Effector CD4-positive, alpha-beta T cell (primary cell): ENCODE measurements at regions not wholly inside any gene's neighbourhood (a gene's known extent, or its start where the extent isn't known, plus 50 kb on each side); places are given as distances from the start of the nearest gene placed in this dataset.
"Not testable (repeated sequence)": the region's sequence is repeated elsewhere in the genome, so short reads cannot be mapped to it uniquely, and the experiment has no call there.

Experiments
- DNase-seq: peaks from one replicate; pipeline ENCODE4 v3.0.0-alpha.2; 2020

- not testable (repeated sequence) for DNase-seq
Measured at GRCh38 chr9:65566018-65566417, 109.7 kb upstream of the ZNG1E start.

DNA sequence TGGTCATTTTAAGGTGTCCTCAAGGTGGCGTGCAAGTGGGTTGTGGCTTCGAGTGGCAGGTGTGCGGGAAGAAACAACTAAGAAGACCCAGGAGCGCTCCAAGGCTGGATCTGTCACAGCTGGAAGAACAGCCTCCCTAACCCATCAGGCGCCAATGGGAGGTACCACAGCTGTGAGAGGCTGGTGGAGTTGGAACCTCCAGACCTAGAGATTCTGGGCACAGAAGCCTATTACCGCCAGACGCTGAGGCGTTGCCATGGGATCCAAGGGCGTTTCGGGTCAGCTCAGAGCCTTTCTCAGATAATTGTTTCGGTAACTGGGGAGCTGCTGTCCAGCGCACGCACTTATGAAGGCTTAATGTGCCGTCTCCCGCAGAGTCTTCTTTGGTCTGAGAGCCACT lies 156.7 kb upstream of the ZNG1E start:
- DNase-seq = not testable (repeated sequence)

DNA sequence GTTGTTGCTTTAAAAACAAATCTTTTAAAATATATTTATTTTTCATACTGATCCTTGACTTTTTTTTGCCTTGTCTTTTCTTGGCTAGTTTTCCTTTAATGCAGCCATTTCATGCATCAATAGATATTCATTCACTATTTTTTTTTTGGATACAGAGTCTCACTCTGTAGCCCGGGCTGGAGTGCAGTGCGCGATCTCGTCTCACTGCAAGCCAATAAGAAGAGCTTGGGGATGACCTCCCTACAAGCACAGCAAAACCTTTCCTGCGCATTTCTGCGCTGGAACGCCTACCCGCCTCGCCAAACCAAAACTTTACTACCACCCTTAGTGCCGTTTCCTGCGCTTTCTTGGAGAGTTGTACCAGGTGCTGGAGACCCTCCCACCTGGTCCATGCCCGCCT lies 161.3 kb upstream of the ZNG1E start:
- DNase-seq = not testable (repeated sequence)

- not testable (repeated sequence) for DNase-seq
Measured at GRCh38 chr9:65507897-65508296, 167.8 kb upstream of the ZNG1E start.

GRCh38 chr9:65504686-65505085 lies 171.0 kb upstream of the ZNG1E start:
- DNase-seq = not testable (repeated sequence)

DNA sequence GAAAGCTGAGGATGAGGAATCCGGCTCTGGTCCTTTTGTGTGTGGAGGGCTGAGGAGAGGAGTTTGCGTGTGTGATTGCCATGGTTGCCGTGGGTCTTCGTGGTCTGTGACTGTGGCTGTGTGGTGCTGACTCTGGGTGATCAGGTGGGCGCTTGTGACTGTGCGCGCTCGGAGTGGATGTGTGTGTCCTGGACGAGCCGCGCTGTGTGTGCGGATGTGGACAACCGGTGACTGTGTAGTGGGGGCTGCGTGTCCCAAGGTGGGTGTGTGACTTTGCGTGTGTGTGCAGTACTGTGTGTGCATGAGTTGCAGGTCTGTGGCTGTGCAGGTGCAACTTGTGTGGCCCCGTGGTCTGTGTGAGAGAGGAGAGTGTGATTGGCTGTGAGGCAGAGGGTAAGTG lies 172.0 kb upstream of the ZNG1E start:
- DNase-seq = not testable (repeated sequence)

- DNase-seq = not testable (repeated sequence)
Measured at GRCh38 chr9:65482890-65483289, 192.8 kb upstream of the ZNG1E start.

GRCh38 chr9:65481291-65481690 lies 194.4 kb upstream of the ZNG1E start:
- DNase-seq = not testable (repeated sequence)

- not testable (repeated sequence) for DNase-seq
Measured at GRCh38 chr9:65474891-65475290, 189.9 kb upstream of the FOXD4L5 start.

- not testable (repeated sequence) for DNase-seq
Measured at GRCh38 chr9:65473059-65473822, 188.2 kb upstream of the FOXD4L5 start.

DNA sequence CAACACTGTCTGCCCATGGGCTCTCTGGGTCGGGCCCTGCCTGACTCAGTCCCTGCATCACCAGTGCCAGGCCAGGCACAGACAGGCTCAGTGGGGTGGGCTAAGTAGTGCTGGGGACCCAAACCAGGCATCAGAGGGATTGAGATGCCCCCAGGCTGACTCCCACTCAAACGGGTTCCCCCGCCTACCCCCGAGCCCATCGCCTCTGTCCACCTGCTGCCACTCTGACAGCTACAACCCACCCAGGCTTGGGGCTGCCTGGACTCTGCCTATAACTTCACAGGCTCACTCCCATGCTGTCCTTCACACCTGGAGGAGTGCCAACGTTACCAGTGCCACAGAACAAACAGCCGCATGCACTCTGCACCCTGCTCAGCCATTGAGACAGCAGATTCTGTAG lies 186.1 kb upstream of the FOXD4L5 start:
- DNase-seq = not testable (repeated sequence)

GRCh38 chr9:65466911-65467734 lies 182.1 kb upstream of the FOXD4L5 start:
- DNase-seq = not testable (repeated sequence)

DNA sequence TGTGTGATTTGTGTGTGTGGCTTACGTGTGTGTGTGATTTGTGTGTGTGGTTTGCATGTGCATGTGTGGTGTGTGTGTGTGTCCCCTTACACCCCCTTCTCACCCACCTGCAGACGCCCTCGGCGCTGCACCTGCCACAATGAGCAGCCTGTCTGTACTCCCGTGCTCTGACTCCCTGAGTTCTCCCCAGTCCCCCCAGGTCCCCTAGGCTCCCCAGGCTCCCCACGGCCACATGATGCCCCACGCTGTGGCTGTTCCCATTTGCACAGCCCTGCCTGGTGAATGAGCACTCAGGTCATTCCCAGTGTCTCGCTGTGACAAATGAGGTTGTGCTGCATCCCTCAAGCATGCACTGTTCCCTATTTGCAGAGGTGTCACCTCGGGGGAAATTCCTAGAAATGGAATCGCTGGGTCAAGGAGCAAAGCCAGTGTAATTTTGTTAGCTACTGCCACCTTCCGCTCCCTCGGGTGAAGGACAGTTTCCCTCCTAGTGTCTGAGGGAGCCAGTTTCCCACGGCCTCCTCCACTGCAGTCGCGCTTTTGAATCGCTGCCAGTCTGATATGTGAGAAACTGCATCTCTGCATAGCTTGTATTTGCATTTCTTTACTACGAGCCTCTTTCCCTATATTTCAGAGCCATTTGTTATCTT lies 180.4 kb upstream of the FOXD4L5 start:
- DNase-seq = not testable (repeated sequence)

- DNase-seq = not testable (repeated sequence)
Measured at GRCh38 chr9:65462476-65462875, 177.5 kb upstream of the FOXD4L5 start.

DNA sequence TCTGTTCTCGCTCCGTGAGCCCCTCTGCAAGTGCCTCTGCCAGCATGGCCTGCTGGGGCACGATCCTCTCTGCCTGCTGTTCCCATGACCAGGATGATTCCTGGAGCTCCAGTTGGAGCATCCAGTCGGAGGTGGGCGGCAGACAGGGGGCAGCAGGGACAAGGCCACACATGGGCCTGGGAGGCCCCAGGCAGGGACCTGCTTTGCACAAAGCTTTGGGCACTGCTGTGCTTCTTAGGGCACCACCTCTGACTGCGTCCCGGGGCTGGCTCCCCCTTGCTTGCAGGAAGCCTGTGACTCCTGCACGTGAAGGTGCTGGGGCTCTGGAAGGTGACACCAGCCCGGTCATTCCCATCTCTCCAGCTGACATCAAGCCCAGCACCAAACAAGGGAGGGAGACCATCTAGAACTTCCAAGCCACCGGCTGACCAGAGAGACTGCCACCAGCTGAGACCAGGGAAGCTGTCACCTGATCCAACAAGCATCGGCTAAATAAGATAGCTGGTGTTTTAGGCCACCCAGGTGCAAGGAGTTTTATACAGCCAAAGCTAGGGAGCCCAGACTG lies 174.8 kb upstream of the FOXD4L5 start:
- DNase-seq = no peak

DNA sequence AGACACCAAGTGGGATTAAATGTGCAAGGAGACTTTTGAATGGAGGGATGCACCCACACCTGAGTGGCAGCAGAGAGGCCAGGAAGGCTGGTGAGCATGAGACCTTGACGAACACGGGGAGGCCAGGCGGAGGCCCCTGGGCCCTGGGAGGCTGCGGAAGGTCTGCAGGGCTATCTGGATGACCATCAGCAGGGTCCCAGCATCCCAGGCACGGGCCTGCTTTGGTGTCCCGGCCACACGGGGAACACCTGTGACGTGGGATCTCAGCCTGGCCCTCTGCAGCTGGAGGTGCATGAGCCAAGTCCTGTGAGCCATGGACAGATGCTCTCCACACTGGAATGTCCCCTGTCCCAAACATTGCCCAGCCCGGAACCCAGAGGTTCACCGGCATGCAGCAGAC lies 174.0 kb upstream of the FOXD4L5 start:
- DNase-seq = no peak

DNA sequence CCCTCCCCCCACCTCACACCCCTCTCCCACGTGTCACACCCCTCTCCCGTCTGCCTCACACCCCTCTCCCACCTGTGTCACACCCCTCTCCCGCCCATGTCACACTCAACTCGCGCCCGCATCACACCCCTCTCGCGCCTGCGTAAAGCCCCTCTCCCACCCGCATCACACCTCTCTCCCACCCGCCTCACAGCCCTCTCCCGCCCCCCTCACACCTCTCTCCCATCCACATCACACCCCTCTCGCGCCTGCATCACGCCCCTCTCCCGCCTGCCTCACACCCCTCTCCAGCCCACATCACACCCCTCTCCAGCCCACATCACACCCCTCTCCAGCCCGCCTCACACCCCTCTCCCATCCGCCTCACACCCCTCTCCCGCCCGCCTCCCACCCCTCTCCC lies 173.5 kb upstream of the FOXD4L5 start:
- no peak for DNase-seq

- DNase-seq = not testable (repeated sequence)
Measured at GRCh38 chr9:65456991-65457390, 172.0 kb upstream of the FOXD4L5 start.

GRCh38 chr9:65455751-65456647 lies 171.0 kb upstream of the FOXD4L5 start:
- not testable (repeated sequence) for DNase-seq

GRCh38 chr9:65455136-65455535 lies 170.1 kb upstream of the FOXD4L5 start:
- not testable (repeated sequence) for DNase-seq

- not testable (repeated sequence) for DNase-seq
Measured at GRCh38 chr9:65454666-65455065, 169.7 kb upstream of the FOXD4L5 start.

GRCh38 chr9:65454034-65454433 lies 169.0 kb upstream of the FOXD4L5 start:
- not testable (repeated sequence) for DNase-seq
